Skeletal muscle cell (primary cell): ENCODE measurements at regions not wholly inside any gene's neighbourhood (a gene's known extent, or its start where the extent isn't known, plus 50 kb on each side); places are given as distances from the start of the nearest gene placed in this dataset.
"Not testable (repeated sequence)": the region's sequence is repeated elsewhere in the genome, so short reads cannot be mapped to it uniquely, and the experiment has no call there.

Experiments
- DNase-seq: peaks from one replicate; pipeline ENCODE4 v3.0.0-alpha.2; 2010; ENCODE audit warnings: low read depth
- H3K4me3 ChIP-seq: 2 replicates; pipeline ENCODE4 v1.5.1; 2011; ENCODE audit warnings: low read depth, mild to moderate bottlenecking, control low read depth, low read length, moderate library complexity

DNA sequence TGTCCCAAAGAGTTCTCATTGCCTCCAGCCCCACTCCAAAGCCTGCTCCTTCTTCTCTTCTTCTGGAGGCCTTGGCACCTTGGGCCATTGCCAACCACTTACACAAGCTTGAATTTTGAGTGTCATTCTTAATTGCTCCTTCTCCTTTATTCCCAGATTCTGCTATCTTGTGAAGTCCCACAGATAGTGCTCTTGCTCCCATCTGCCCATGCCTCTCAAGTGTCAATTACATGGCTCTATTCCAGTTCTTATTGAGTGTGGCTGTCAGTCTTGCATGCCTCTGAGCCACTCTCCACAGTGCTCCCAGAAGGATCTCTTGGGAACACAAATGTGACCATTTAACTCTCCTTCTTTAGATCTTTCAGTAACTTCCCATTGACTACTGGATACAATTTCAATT is 117.3 kb upstream of the SFRP2 start:
- H3K4me3 ChIP-seq: no peak overlapping the region
- DNase-seq: no peak

GRCh38 chr4:153905231-153905630 is 116.3 kb upstream of the SFRP2 start:
- no peak for DNase-seq
- no peak overlapping the region for H3K4me3 ChIP-seq

DNA sequence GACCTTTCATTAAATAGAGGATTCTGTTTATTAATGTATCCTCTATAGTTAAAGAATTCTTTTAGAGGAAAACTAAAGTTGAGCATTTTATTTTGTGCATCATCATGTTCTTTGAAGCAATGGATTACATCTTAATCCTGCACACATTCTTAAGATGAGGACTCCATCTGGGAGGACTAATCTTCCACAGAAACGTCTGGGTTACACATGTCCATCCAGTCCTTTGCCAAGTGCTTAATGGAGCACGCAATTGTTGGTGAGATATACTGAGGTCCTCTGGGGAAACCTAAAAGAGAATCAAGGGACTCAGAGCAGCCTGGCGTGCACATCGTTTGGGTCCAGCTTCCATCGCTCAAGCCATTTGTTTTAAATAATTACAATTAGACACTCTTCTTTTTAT is 115.1 kb upstream of the SFRP2 start:
- no peak overlapping the region for H3K4me3 ChIP-seq
- no peak for DNase-seq

GRCh38 chr4:153901220-153901619 is 112.3 kb upstream of the SFRP2 start:
- no peak overlapping the region for H3K4me3 ChIP-seq
- DNase-seq: no peak

- no peak for DNase-seq
These were observed 111.5 kb upstream of the SFRP2 start for GRCh38 chr4:153900426-153900825.

DNA sequence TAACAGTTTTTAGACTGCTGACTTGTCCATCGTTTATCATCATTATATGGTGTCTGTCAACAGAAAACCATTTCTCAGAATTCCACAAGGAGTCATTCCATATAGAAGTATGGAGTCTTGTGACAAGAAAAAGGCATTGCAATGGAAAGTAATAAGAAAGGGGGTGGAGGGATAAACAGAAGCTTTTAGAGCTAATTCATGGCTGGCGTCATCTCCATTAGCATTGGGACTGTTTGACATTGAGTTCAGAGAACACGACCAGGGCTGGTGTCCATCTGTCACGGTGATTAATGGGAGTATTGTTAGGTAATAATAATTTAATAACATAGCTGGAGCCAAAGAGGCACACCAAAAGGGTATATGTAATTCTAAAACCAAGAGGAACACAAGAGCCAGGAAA is 101.9 kb upstream of the SFRP2 start:
- H3K4me3 ChIP-seq: no peak overlapping the region
- DNase-seq: no peak

More at GRCh38 chr4:153900426-153900825, 111.5 kb upstream of the SFRP2 start:
- no peak overlapping the region for H3K4me3 ChIP-seq

GRCh38 chr4:153887217-153887616 is 98.3 kb upstream of the SFRP2 start:
- H3K4me3 ChIP-seq: no peak overlapping the region
- no peak for DNase-seq

DNA sequence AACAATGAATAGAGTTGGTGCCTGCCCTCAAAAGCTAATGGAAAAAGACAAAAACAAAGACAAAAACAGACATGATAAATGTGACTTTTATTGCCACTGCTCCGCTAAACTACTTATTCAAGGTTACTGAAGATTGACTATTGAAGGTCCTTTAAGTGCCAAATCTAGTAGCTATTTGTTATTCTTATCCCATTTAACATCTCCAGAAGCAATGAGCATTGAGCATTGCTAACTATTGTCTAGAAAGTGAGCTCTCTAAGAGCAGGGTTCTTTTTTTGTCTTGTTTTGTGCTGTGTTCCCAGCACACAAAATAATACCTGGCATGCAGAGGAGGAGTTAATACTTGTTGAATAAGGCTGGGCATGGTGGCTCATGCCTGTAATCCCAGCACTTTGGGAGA is 95.4 kb upstream of the SFRP2 start:
- H3K4me3 ChIP-seq: no peak overlapping the region
- no peak for DNase-seq

DNA sequence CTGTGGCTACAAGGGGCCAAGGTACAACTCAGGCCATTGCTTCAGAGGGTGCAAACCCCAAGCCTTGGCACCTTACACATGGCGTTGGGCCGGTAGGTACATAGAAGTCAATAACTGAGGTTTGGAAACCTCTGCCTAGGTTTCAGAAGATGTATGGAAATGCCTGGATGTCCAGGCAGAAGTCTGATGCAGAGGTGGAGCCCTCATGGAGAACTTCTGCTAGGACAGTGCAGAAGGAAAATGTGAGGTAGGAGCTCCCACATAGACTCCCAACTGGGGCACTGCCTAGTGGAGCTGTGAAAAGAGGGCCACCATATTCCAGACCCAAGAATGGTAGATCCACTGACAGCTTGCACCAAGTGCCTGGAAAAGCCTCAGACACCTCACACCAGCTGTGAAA is 92.1 kb upstream of the SFRP2 start:
- no peak for DNase-seq
- H3K4me3 ChIP-seq: no peak overlapping the region

DNA sequence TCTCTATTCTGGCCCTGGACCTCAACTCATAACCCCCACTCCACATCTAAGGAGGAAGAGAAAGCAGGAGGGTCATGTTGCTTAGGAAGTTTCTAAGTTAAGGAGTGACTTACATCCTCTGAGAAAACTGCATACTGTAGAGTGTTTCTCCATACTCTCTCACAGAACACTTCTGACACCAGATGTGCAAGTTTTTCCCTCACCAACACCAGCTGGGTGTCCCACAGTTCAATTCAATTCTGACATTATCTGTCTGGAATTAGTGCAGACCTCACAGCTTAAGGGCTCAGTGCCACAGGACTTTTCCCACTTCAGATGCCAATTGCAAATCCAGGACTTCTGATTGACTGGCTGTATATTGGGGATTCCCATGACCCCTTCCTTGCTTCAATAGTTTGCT is 89.0 kb upstream of the SFRP2 start:
- no peak overlapping the region for H3K4me3 ChIP-seq
- peak; percentile 4 for DNase-seq

DNA sequence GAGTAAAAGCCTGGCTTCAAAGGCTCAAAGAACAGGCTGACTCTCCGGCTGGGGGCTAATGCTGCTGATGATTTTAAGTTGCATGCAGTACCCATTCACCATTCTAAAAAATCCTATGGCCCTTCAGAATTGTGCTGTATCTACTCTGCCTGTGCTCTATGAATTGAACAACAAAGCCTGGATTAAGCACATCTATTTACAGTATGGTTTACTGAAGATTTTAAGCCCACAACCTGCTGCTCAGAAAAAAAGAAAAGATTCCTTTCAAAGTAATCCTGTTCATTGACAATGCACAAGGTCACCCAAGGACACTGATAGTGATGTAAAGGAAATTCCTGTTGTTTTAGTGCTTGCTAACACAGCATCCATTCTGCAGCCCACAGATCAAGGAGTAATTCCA is 84.9 kb upstream of the SFRP2 start:
- no peak for DNase-seq
- H3K4me3 ChIP-seq: no peak overlapping the region

DNA sequence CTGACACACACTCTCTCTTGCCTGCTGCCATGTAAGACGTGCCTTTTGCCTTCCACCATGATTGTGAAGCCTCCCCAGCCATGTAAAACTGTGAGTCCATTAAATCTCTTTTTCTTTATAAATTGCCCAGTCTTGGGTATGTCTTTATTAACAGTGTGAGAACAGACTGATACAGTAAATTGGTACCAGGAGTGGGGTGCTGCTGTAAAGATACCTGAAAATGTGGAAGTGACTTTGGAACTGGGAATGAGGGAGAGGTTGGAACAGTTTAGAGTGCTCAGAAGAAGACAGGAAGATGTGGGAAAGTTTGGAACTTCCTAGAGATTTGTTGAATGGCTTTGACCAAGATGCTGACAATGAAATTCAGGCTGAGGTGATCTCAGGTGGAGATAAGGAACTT is 77.9 kb upstream of the SFRP2 start:
- H3K4me3 ChIP-seq, DNase-seq: not testable (repeated sequence)

- DNase-seq: no peak
- H3K4me3 ChIP-seq: no peak overlapping the region
These were observed 63.6 kb upstream of the SFRP2 start for GRCh38 chr4:153852501-153852900.

DNA sequence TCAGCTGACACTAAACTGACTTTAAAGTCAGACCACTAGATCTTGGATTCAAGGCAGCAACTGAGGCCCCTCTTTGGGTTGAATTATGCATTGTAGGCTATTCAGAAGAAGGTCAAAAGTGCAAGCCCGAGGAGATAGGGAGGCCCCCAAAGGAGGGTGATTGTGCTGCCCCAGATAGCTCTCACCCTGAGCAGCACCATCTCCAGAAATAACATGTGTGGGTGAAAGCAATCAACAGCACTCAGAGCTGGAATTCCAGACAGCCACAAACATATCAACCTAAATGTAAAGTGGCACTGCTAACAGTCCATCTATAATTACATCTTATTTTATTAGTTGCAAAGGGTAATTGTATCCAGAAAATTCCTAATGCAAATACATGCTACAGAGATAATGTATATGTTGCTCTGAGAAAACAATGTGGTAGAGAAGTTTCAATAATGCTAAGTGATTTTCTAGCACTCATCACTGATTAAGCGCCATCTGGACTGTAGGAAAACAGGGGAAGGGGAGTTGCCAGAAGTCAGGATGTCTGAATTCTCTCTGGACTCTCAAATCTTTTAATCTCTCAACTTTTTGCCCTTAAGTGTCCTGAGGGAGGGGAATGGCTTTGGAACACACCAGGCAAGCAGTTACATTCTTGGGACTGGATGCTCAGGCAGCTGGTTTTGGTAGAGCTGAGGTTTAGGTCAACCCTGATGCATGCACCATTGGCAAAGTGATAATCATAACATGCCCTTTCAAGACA is 61.8 kb upstream of the SFRP2 start:
- no peak overlapping the region for H3K4me3 ChIP-seq
- DNase-seq: no peak

DNA sequence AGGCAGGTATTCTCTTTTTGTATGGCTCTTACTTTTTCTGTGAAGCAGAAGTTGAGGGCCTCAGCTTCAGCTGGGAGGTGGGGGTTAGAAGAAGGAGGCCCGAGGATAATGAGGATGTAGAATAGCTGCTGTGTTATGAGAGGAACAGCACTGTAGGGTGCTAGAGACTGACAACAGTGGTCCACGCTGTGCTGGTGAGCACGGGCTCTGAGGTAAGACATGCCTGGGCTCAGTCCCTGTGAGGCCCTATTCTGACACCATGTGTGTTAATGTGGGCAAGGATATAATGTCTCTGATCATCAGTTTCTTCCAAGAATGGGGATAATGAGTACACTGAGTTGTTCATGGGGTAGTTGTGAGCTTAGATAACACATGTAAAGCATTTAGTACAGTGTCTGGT is 55.3 kb upstream of the SFRP2 start:
- no peak for DNase-seq
- H3K4me3 ChIP-seq: no peak overlapping the region
